Natural killer cell (primary cell): ENCODE measurements at regions not wholly inside any gene's neighbourhood (a gene's known extent, or its start where the extent isn't known, plus 50 kb on each side); places are given as distances from the start of the nearest gene placed in this dataset.

Experiments
- ATAC-seq, 3 donors: fragments of 150-1000 bp in 2 of 3; fragments of 200-7000 bp in 1 of 3; cut with Tn5 transposase; 1 replicate in 1 of 3; 2 replicates in 2 of 3; pipeline ENCODE4 v1.10.0; 2021; ENCODE audit warnings: mild to moderate bottlenecking in 2 of 3, moderate library complexity in 2 of 3
- DNase-seq, 2 donors: peaks; one replicate each; pipeline versions ENCODE4 v3.0.0 to v3.0.0-alpha.2; 2013 to 2021; ENCODE audit warnings: mixed read lengths in 1 of 2
- H3K27ac ChIP-seq: one replicate; pipeline ENCODE4 v1.5.1; 2013; ENCODE audit warnings: mild to moderate bottlenecking, low read length
- H3K27me3 ChIP-seq: one replicate; pipeline ENCODE4 v1.6.1; 2013; ENCODE audit warnings: low read length; ENCODE audit not compliant: control insufficient read depth, insufficient read depth
- H3K36me3 ChIP-seq: one replicate; pipeline ENCODE4 v1.6.1; 2013; ENCODE audit warnings: low read length; ENCODE audit not compliant: control insufficient read depth, insufficient read depth
- H3K4me1 ChIP-seq: one replicate; pipeline ENCODE4 v1.6.1; 2013; ENCODE audit warnings: low read length; ENCODE audit not compliant: control insufficient read depth, insufficient read depth
- H3K4me3 ChIP-seq: one replicate; pipeline ENCODE4 v1.5.1; 2013; ENCODE audit warnings: low read length
- H3K9me3 ChIP-seq: one replicate; pipeline ENCODE4 v1.6.1; 2013; ENCODE audit warnings: low read length; ENCODE audit not compliant: control insufficient read depth, insufficient read depth
- H3K27ac Mint-ChIP-seq, 2 donors: one replicate each; pipeline ENCODE4 v1.8.0; 2022; ENCODE audit warnings: mild to moderate bottlenecking in 2 of 2, mixed read lengths in 2 of 2, moderate library complexity in 1 of 2
- H3K27me3 Mint-ChIP-seq, 2 donors: one replicate each; pipeline ENCODE4 v1.8.0; 2022; ENCODE audit warnings: low read depth in 2 of 2, mixed read lengths in 2 of 2
- H3K36me3 Mint-ChIP-seq: one replicate; pipeline ENCODE4 v1.8.0; 2022; ENCODE audit warnings: mixed read lengths
- H3K4me1 Mint-ChIP-seq, 2 donors: one replicate each; pipeline ENCODE4 v1.8.0; 2022; ENCODE audit warnings: mixed read lengths in 2 of 2
- H3K4me3 Mint-ChIP-seq: one replicate; pipeline ENCODE4 v1.8.0; 2022; ENCODE audit warnings: mild to moderate bottlenecking, moderate library complexity, mixed read lengths
- H3K9me3 Mint-ChIP-seq, 2 donors: one replicate each; pipeline ENCODE4 v1.8.0; 2022; ENCODE audit warnings: mixed read lengths in 2 of 2
- WGBS: methylation state at CpG from one replicate; pipeline ENCODE4 v1.1.7; 2013; ENCODE audit warnings: missing lambda C conversion rate; ENCODE audit not compliant: insufficient coverage; 5-methylcytosine and 5-hydroxymethylcytosine counted together
- intact Hi-C: fragments of 100-400 bp; cut with micrococcal nuclease; formaldehyde crosslinking; loops from one replicate; pipeline ENCODE4 v1.14.2; 2022
- TF ChIP-seq, protein P1 (sequence below): fragments of 200-600 bp; IDR thresholded peaks from one replicate; pipeline ENCODE4 v1.8.0; 2022; ENCODE audit warnings: antibody characterized with exemption

DNA sequence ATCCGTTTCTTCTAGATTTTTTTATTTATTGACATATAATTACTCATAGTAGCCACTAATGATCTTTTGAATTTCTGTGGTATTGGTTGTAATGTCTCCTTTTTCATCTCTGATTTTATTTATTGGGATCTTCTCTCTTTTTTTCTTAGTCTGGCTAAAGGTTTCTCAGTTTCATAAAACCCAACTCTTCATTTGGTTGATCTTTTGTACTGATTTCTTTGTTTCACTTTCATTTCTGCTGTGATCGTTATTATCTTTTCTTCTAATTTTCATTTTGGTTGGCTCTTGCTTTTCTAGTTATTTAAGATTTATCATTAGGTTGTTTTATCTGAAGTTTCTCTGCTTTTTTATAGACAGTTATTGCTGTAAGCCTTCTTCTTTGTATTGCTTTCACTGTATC is 463.6 kb upstream of the CRIM1 start:
- H3K4me1 ChIP-seq, result no peaks in the 10 kb centered on the region
- no peak for ATAC-seq
- peak overlapping the region; percentile 14 for H3K4me3 ChIP-seq
- Mint-ChIP-seq H3K36me3 (no peaks in the 10 kb centered on the region), H3K4me3 (peak overlapping the region; percentile 82), H3K27ac (no peak overlapping the region), H3K4me1 (peaks cover 6 to 10% of the 10 kb centered on the region in 2 donors), H3K9me3 (no peaks in the 10 kb centered on the region), H3K27me3 (no peaks in the 10 kb centered on the region)
- H3K36me3 ChIP-seq, result no peaks in the 10 kb centered on the region
- 80% methylated on average over 1 of the region's 2 CpGs for WGBS
- H3K9me3 ChIP-seq, result no peaks in the 10 kb centered on the region
- H3K27ac ChIP-seq, result no peak overlapping the region
- DNase-seq, result peak in 1 of 2 donors; percentile 1
- TF ChIP-seq, protein P1, sequence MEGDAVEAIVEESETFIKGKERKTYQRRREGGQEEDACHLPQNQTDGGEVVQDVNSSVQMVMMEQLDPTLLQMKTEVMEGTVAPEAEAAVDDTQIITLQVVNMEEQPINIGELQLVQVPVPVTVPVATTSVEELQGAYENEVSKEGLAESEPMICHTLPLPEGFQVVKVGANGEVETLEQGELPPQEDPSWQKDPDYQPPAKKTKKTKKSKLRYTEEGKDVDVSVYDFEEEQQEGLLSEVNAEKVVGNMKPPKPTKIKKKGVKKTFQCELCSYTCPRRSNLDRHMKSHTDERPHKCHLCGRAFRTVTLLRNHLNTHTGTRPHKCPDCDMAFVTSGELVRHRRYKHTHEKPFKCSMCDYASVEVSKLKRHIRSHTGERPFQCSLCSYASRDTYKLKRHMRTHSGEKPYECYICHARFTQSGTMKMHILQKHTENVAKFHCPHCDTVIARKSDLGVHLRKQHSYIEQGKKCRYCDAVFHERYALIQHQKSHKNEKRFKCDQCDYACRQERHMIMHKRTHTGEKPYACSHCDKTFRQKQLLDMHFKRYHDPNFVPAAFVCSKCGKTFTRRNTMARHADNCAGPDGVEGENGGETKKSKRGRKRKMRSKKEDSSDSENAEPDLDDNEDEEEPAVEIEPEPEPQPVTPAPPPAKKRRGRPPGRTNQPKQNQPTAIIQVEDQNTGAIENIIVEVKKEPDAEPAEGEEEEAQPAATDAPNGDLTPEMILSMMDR, result no peak
- H3K27me3 ChIP-seq, result no peaks in the 10 kb centered on the region
- intact Hi-C loops, result no loop called here

DNA sequence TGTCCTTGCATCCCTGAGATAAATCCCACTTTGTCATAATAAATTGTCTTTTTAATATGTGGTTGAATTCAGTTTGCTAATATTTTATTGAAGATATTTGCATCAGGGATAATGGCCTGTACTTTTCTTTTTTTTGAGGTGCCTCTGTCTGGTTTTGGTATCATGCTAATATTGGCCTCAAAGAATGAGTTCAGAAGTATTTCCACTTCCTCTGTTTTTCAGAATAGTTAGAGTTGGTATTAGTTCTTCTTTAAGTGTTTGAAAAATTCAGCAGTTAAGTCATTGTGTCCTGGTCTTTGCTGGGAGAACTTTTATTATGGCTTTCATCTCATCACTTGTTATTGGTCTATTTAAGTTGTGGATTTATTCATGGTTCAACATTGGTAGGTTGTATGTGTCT is 464.1 kb upstream of the CRIM1 start:
- Mint-ChIP-seq H3K4me1 (peaks cover 6 to 10% of the 10 kb centered on the region in 2 donors), H3K4me3 (no peak overlapping the region), H3K27me3 (no peaks in the 10 kb centered on the region), H3K27ac (no peak overlapping the region), H3K36me3 (no peaks in the 10 kb centered on the region), H3K9me3 (no peaks in the 10 kb centered on the region)
- DNase-seq (no peak), ATAC-seq (no peak)
- H3K9me3 ChIP-seq, result no peaks in the 10 kb centered on the region
- H3K4me3 ChIP-seq, result no peak overlapping the region
- TF ChIP-seq, protein P1, result no peak
- H3K36me3 ChIP-seq, result no peaks in the 10 kb centered on the region
- no peak overlapping the region for H3K27ac ChIP-seq
- no peaks in the 10 kb centered on the region for H3K27me3 ChIP-seq
- H3K4me1 ChIP-seq, result no peaks in the 10 kb centered on the region
- intact Hi-C loops, result no loop called here

DNA sequence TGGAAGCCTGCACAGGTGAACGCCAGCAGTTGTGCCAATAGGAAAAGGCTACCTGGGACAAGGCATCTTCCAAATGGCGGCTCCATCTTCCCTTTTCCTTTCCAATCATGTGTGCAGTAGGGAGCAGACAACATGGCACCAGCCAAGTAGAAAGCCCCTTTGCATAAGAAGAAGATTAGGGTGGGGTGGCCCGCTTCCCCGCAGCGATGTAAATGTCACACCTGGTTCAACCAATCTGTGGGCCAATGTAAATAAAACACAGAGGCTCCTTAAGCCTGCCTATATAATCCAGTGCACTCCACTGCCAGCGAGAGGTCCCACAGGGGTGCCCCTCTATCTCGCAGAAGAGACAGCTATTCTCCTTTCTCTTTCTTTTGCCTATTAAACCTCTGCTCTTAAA is 468.4 kb upstream of the CRIM1 start:
- intact Hi-C loops, result no loop called here
- Histone ChIP-seq H3K36me3 (no peaks in the 10 kb centered on the region), H3K4me3 (no peak overlapping the region), H3K4me1 (no peaks in the 10 kb centered on the region), H3K27me3 (no peaks in the 10 kb centered on the region), H3K9me3 (no peaks in the 10 kb centered on the region), H3K27ac (no peak overlapping the region)
- Mint-ChIP-seq H3K4me1 (peaks cover 5 to 7% of the 10 kb centered on the region in 2 donors), H3K27ac (no peak overlapping the region), H3K27me3 (no peaks in the 10 kb centered on the region), H3K4me3 (no peak overlapping the region), H3K36me3 (no peaks in the 10 kb centered on the region), H3K9me3 (no peaks in the 10 kb centered on the region)
- TF ChIP-seq, protein P1, result no peak
- WGBS, result 91% methylated on average over 7 of the region's 7 CpGs
- no peak for ATAC-seq
- DNase-seq, result no peak

DNA sequence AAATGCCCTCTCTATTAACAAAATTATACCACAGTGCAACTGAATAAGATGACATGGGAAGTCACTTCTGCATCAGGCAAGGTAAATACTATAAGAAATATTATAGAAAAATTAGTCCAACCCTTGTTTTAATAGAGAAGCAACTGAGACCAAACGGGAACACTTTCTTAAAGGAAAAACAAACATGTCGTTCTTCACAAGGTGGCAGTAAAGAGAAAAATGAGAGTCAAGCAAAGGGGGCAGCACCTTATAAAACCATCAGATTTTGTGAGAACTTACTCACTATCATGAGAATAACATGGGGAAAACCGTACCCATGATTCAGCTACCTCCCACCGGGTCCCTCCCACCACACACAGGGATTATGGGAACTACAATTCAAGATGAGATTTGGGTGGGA is 481.7 kb upstream of the CRIM1 start:
- intact Hi-C loops, result no loop called here
- DNase-seq (peak in 1 of 2 donors; percentile 4), ATAC-seq (no peak)
- Histone ChIP-seq H3K4me3 (no peak overlapping the region), H3K4me1 (no peaks in the 10 kb centered on the region), H3K27me3 (no peaks in the 10 kb centered on the region), H3K9me3 (no peaks in the 10 kb centered on the region), H3K36me3 (no peaks in the 10 kb centered on the region), H3K27ac (no peak overlapping the region)
- TF ChIP-seq, protein P1, result no peak
- H3K4me1 Mint-ChIP-seq, result no peaks in the 10 kb centered on the region
- no peak overlapping the region for H3K4me3 Mint-ChIP-seq
- no peaks in the 10 kb centered on the region for H3K36me3 Mint-ChIP-seq
- WGBS, result 78% methylated on average over 3 of the region's 4 CpGs
- peaks cover 11 to 33% of the 10 kb centered on the region in 2 donors for H3K27me3 Mint-ChIP-seq
- H3K9me3 Mint-ChIP-seq, result no peaks in the 10 kb centered on the region
- no peak overlapping the region for H3K27ac Mint-ChIP-seq
